ENCODE measurements at regions not wholly inside any gene's neighbourhood (a gene's known extent, or its start where the extent isn't known, plus 50 kb on each side); places are given as distances from the start of the nearest gene placed in this dataset.

DNA sequence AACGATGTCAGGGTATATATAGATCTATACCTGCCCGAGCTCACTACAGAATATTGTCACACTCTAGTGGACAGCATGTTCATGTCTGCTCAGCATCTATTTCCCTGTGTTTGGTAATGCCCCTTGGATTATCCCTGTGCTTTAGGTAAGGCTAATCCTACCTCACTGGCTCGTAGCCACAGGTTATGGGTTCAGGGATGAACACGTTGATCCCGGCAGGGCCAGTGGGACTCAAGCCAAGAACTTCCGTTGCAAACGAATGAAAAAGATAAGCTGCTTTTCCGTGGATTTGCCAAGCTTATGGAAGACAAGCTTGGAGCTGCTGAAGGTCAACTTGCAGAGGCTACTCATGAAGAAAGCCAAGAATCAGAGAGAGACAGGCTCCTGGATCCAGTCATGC lies 400.0 kb upstream of the TSHZ3 start (continued):
- TF ChIP-seq, protein P1, sequence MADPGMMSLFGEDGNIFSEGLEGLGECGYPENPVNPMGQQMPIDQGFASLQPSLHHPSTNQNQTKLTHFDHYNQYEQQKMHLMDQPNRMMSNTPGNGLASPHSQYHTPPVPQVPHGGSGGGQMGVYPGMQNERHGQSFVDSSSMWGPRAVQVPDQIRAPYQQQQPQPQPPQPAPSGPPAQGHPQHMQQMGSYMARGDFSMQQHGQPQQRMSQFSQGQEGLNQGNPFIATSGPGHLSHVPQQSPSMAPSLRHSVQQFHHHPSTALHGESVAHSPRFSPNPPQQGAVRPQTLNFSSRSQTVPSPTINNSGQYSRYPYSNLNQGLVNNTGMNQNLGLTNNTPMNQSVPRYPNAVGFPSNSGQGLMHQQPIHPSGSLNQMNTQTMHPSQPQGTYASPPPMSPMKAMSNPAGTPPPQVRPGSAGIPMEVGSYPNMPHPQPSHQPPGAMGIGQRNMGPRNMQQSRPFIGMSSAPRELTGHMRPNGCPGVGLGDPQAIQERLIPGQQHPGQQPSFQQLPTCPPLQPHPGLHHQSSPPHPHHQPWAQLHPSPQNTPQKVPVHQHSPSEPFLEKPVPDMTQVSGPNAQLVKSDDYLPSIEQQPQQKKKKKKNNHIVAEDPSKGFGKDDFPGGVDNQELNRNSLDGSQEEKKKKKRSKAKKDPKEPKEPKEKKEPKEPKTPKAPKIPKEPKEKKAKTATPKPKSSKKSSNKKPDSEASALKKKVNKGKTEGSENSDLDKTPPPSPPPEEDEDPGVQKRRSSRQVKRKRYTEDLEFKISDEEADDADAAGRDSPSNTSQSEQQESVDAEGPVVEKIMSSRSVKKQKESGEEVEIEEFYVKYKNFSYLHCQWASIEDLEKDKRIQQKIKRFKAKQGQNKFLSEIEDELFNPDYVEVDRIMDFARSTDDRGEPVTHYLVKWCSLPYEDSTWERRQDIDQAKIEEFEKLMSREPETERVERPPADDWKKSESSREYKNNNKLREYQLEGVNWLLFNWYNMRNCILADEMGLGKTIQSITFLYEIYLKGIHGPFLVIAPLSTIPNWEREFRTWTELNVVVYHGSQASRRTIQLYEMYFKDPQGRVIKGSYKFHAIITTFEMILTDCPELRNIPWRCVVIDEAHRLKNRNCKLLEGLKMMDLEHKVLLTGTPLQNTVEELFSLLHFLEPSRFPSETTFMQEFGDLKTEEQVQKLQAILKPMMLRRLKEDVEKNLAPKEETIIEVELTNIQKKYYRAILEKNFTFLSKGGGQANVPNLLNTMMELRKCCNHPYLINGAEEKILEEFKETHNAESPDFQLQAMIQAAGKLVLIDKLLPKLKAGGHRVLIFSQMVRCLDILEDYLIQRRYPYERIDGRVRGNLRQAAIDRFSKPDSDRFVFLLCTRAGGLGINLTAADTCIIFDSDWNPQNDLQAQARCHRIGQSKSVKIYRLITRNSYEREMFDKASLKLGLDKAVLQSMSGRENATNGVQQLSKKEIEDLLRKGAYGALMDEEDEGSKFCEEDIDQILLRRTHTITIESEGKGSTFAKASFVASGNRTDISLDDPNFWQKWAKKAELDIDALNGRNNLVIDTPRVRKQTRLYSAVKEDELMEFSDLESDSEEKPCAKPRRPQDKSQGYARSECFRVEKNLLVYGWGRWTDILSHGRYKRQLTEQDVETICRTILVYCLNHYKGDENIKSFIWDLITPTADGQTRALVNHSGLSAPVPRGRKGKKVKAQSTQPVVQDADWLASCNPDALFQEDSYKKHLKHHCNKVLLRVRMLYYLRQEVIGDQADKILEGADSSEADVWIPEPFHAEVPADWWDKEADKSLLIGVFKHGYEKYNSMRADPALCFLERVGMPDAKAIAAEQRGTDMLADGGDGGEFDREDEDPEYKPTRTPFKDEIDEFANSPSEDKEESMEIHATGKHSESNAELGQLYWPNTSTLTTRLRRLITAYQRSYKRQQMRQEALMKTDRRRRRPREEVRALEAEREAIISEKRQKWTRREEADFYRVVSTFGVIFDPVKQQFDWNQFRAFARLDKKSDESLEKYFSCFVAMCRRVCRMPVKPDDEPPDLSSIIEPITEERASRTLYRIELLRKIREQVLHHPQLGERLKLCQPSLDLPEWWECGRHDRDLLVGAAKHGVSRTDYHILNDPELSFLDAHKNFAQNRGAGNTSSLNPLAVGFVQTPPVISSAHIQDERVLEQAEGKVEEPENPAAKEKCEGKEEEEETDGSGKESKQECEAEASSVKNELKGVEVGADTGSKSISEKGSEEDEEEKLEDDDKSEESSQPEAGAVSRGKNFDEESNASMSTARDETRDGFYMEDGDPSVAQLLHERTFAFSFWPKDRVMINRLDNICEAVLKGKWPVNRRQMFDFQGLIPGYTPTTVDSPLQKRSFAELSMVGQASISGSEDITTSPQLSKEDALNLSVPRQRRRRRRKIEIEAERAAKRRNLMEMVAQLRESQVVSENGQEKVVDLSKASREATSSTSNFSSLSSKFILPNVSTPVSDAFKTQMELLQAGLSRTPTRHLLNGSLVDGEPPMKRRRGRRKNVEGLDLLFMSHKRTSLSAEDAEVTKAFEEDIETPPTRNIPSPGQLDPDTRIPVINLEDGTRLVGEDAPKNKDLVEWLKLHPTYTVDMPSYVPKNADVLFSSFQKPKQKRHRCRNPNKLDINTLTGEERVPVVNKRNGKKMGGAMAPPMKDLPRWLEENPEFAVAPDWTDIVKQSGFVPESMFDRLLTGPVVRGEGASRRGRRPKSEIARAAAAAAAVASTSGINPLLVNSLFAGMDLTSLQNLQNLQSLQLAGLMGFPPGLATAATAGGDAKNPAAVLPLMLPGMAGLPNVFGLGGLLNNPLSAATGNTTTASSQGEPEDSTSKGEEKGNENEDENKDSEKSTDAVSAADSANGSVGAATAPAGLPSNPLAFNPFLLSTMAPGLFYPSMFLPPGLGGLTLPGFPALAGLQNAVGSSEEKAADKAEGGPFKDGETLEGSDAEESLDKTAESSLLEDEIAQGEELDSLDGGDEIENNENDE (IDR thresholded peaks at IDR 0.05; ENCODE audit: insufficient replicate concordance, low read length), result no peak
- no peak for TF ChIP-seq SUZ12 (IDR thresholded peaks at IDR 0.05; ENCODE audit: low read length)
- TF ChIP-seq EZH2 (IDR thresholded peaks at IDR 0.05; ENCODE audit: low read depth, low read length, severe bottlenecking), result no peak
- TF ChIP-seq HDAC6 (IDR thresholded peaks at IDR 0.05; ENCODE audit: low read depth, low read length), result no peak
- no peak for TF ChIP-seq MAFK (IDR thresholded peaks at IDR 0.05; ENCODE audit: low read depth, low read length)
- TF ChIP-seq TCF12 (IDR thresholded peaks at IDR 0.05; ENCODE audit: low read depth, low read length), result no peak
